Neural cell (in vitro differentiated cells): ENCODE measurements at regions not wholly inside any gene's neighbourhood (a gene's known extent, or its start where the extent isn't known, plus 50 kb on each side); places are given as distances from the start of the nearest gene placed in this dataset.

ENCODE experiments used
- H2AFZ ChIP-seq: fragments of 200-600, 300-800 bp; sonication (generic), shearing (Covaris generic); 2 replicates; pipeline ENCODE4 v1.6.0; 2014; ENCODE audit warnings: low read depth, mild to moderate bottlenecking, antibody characterized with exemption, low read length, moderate library complexity
- H3F3A ChIP-seq: fragments of 200-600 bp; shearing (Covaris generic); 2 replicates; pipeline ENCODE4 v1.6.1; 2016; ENCODE audit warnings: mild to moderate bottlenecking, moderate library complexity, mixed read lengths, antibody characterized with exemption, low read length; ENCODE audit not compliant: insufficient read depth, poor library complexity, severe bottlenecking
- H3K27ac ChIP-seq: fragments of 200-600, 300-800 bp; sonication (generic), shearing (Covaris generic); 2 replicates; pipeline ENCODE4 v1.5.1; 2014; ENCODE audit warnings: mild to moderate bottlenecking, low read length, moderate library complexity
- H3K27me3 ChIP-seq: fragments of 300-800, 200-600 bp; sonication (generic), shearing (Covaris generic); 2 replicates; pipeline ENCODE4 v1.6.0; 2014; ENCODE audit warnings: mild to moderate bottlenecking, low read depth, low read length, moderate library complexity; ENCODE audit not compliant: insufficient read depth
- H3K36me3 ChIP-seq: fragments of 300-800, 200-600 bp; sonication (generic), shearing (Covaris generic); 2 replicates; pipeline ENCODE4 v1.5.1; 2014; ENCODE audit warnings: mild to moderate bottlenecking, antibody characterized with exemption, low read length, moderate library complexity; ENCODE audit not compliant: insufficient read depth
- H3K4me2 ChIP-seq: fragments of 300-800, 200-600 bp; sonication (generic), shearing (Covaris generic); 2 replicates; pipeline ENCODE4 v1.6.0; 2014; ENCODE audit warnings: mild to moderate bottlenecking, low read length
- H3K4me3 ChIP-seq: fragments of 300-800, 200-600 bp; sonication (generic), shearing (Covaris generic); 2 replicates; pipeline ENCODE4 v1.5.1; 2014; ENCODE audit warnings: mild to moderate bottlenecking, low read length, moderate library complexity
- H3K79me2 ChIP-seq: fragments of 200-600 bp; shearing (Covaris generic); replicated peaks from 2 replicates; pipeline ENCODE4 v1.6.0; 2014; ENCODE audit warnings: mild to moderate bottlenecking, low read length, moderate library complexity; ENCODE audit not compliant: insufficient read depth
- H3K9ac ChIP-seq: fragments of 300-800, 200-600 bp; sonication (generic), shearing (Covaris generic); 2 replicates; pipeline ENCODE4 v1.6.1; 2016; ENCODE audit warnings: mild to moderate bottlenecking, low read length, mixed read lengths
- H3K9me2 ChIP-seq: fragments of 200-600 bp; shearing (Covaris generic); 2 replicates; pipeline ENCODE4 v1.6.1; 2016; ENCODE audit warnings: mild to moderate bottlenecking, low read length, mixed read lengths; ENCODE audit not compliant: insufficient read depth
- H3K9me3 ChIP-seq: fragments of 200-600, 300-800 bp; sonication (generic), shearing (Covaris generic); 2 replicates; pipeline ENCODE4 v1.6.1; 2016; ENCODE audit warnings: mild to moderate bottlenecking, mixed run types, low read length, moderate library complexity, mixed read lengths
- H4K20me1 ChIP-seq: fragments of 200-600 bp; shearing (Covaris generic); 2 replicates; pipeline ENCODE4 v1.6.1; 2016; ENCODE audit warnings: mild to moderate bottlenecking, mixed run types; ENCODE audit not compliant: insufficient read depth
- EZH2 ChIP-seq: fragments of 200-600, 300-800 bp; shearing (Covaris generic), sonication (generic); IDR thresholded peaks from 2 replicates; pipeline ENCODE4 v1.6.1; 2014; ENCODE audit warnings: antibody characterized with exemption, low read length, borderline replicate concordance, mild to moderate bottlenecking; ENCODE audit not compliant: insufficient read depth, poor library complexity, severe bottlenecking
- MXI1 ChIP-seq: fragments of 450-650 bp; conservative IDR thresholded peaks from 2 replicates; pipeline ENCODE4 v1.6.1; 2014; ENCODE audit warnings: antibody characterized with exemption, mild to moderate bottlenecking; ENCODE audit not compliant: poor library complexity, severe bottlenecking
- RAD21 ChIP-seq: fragments of 450-650 bp; conservative IDR thresholded peaks from 2 replicates; pipeline ENCODE4 v1.6.1; 2014; ENCODE audit warnings: antibody characterized with exemption, mild to moderate bottlenecking, moderate library complexity
- SMC3 ChIP-seq: fragments of 450-650 bp; conservative IDR thresholded peaks from 2 replicates; pipeline ENCODE4 v1.6.1; 2014; ENCODE audit warnings: antibody characterized with exemption, mild to moderate bottlenecking, moderate library complexity; ENCODE audit not compliant: poor library complexity
- TF ChIP-seq, protein P1 (sequence below): IDR thresholded peaks from 2 replicates; pipeline ENCODE4 v1.6.1; 2012; ENCODE audit warnings: borderline replicate concordance
- TF ChIP-seq, protein P2 (sequence below): fragments of 450-650 bp; IDR thresholded peaks from 2 replicates; pipeline ENCODE4 v1.5.1; 2014; ENCODE audit warnings: antibody characterized with exemption, mild to moderate bottlenecking, moderate library complexity; ENCODE audit not compliant: poor library complexity, severe bottlenecking

DNA sequence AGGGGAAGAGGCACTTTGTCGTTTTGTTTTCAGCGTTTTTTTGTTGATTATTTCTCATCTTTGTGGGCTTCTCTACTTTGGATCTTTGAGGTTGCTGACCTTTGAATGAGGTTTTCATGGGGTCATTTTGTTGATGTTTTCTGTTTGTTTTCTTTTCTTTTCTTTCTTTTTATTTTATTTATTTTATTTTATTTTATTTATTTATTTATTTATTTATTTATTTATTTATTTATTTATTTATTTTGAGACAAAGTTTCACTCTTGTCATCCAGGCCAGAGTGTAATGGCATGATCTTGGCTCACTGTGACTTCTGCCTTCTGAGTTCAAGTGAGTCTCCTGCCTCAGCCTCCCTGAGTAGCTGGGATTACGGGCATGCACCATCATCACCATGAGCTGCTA is 946.7 kb downstream of the TLE4 start:
- Histone ChIP-seq H3K79me2 (no peaks in the 10 kb centered on the region), H3K27me3 (no peaks in the 10 kb centered on the region), H3K9ac (no peak overlapping the region), H3K9me3 (peaks cover 6% of the 10 kb centered on the region), H3K36me3 (no peaks in the 10 kb centered on the region), H2AFZ (no peak overlapping the region), H4K20me1 (no peaks in the 10 kb centered on the region), H3F3A (no peaks in the 10 kb centered on the region), H3K4me2 (no peak overlapping the region), H3K4me3 (no peak overlapping the region), H3K27ac (no peak overlapping the region), H3K9me2 (no peaks in the 10 kb centered on the region)
- TF ChIP-seq MXI1 (no peak), SMC3 (no peak)
- TF ChIP-seq, protein P1, sequence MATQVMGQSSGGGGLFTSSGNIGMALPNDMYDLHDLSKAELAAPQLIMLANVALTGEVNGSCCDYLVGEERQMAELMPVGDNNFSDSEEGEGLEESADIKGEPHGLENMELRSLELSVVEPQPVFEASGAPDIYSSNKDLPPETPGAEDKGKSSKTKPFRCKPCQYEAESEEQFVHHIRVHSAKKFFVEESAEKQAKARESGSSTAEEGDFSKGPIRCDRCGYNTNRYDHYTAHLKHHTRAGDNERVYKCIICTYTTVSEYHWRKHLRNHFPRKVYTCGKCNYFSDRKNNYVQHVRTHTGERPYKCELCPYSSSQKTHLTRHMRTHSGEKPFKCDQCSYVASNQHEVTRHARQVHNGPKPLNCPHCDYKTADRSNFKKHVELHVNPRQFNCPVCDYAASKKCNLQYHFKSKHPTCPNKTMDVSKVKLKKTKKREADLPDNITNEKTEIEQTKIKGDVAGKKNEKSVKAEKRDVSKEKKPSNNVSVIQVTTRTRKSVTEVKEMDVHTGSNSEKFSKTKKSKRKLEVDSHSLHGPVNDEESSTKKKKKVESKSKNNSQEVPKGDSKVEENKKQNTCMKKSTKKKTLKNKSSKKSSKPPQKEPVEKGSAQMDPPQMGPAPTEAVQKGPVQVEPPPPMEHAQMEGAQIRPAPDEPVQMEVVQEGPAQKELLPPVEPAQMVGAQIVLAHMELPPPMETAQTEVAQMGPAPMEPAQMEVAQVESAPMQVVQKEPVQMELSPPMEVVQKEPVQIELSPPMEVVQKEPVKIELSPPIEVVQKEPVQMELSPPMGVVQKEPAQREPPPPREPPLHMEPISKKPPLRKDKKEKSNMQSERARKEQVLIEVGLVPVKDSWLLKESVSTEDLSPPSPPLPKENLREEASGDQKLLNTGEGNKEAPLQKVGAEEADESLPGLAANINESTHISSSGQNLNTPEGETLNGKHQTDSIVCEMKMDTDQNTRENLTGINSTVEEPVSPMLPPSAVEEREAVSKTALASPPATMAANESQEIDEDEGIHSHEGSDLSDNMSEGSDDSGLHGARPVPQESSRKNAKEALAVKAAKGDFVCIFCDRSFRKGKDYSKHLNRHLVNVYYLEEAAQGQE = no peak

DNA sequence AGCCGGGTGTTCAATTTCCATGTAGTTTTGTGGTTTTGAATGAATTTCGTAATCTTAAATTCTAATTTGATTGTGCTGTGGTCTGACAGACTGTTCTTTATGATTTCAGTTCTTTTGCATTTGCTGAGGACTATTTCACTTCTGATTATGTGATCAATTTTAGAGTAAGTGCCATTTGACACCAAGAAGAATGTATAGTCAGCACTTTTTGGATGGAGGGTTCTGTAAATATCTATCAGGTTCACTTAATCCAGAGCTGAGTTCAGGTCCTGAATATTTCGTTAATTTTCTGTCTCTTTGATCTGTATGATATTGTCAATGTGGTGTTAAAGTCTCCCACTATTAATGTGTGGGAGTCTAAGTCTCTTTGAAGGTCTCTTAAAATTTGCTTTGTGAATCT is 944.9 kb downstream of the TLE4 start:
- peaks cover 6% of the 10 kb centered on the region for H3K9me3 ChIP-seq
- H3K9ac ChIP-seq = no peak overlapping the region
- H3K36me3 ChIP-seq = no peaks in the 10 kb centered on the region
- H3K27ac ChIP-seq = no peak overlapping the region
- H4K20me1 ChIP-seq = no peaks in the 10 kb centered on the region
- TF ChIP-seq, protein P1 = no peak
- no peak overlapping the region for H3K4me2 ChIP-seq
- H3K4me3 ChIP-seq = no peak overlapping the region
- H3F3A ChIP-seq = no peaks in the 10 kb centered on the region
- no peaks in the 10 kb centered on the region for H3K9me2 ChIP-seq
- no peaks in the 10 kb centered on the region for H3K27me3 ChIP-seq
- no peaks in the 10 kb centered on the region for H3K79me2 ChIP-seq
- H2AFZ ChIP-seq = no peak overlapping the region

DNA sequence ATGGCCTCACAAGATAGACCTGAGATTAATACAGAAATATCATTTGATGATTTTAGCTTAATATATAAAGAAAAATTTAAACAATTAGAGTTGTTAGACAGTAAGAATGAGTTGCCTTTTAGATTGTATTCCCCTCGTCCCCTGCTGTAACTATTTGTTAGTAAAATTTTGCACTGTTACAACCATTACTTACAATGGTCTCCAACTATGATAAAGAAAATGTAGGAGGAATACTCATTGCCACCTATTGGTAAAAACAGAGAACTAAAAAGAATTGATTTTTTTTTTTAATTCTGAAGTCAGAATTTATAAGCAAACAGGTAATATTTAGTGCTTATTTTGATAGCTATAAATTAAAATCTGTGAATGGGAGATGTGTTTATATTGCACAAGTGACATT is 937.6 kb downstream of the TLE4 start:
- Histone ChIP-seq H3K9me3 (no peaks in the 10 kb centered on the region), H3K27ac (no peak overlapping the region), H3K79me2 (no peaks in the 10 kb centered on the region), H3K36me3 (no peaks in the 10 kb centered on the region), H3K4me3 (no peak overlapping the region), H2AFZ (no peak overlapping the region), H3K4me2 (no peak overlapping the region), H3K27me3 (no peaks in the 10 kb centered on the region), H3K9ac (no peak overlapping the region), H3K9me2 (no peaks in the 10 kb centered on the region), H3F3A (no peaks in the 10 kb centered on the region), H4K20me1 (no peaks in the 10 kb centered on the region)
- no peak for TF ChIP-seq MXI1
- TF ChIP-seq SMC3 = peak; percentile 52
- TF ChIP-seq, protein P2, sequence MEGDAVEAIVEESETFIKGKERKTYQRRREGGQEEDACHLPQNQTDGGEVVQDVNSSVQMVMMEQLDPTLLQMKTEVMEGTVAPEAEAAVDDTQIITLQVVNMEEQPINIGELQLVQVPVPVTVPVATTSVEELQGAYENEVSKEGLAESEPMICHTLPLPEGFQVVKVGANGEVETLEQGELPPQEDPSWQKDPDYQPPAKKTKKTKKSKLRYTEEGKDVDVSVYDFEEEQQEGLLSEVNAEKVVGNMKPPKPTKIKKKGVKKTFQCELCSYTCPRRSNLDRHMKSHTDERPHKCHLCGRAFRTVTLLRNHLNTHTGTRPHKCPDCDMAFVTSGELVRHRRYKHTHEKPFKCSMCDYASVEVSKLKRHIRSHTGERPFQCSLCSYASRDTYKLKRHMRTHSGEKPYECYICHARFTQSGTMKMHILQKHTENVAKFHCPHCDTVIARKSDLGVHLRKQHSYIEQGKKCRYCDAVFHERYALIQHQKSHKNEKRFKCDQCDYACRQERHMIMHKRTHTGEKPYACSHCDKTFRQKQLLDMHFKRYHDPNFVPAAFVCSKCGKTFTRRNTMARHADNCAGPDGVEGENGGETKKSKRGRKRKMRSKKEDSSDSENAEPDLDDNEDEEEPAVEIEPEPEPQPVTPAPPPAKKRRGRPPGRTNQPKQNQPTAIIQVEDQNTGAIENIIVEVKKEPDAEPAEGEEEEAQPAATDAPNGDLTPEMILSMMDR = peak; percentile 55
- peak; percentile 58 for TF ChIP-seq RAD21
- no peak for TF ChIP-seq EZH2
